RWPE1 (cell line): ENCODE measurements at regions not wholly inside any gene's neighbourhood (a gene's known extent, or its start where the extent isn't known, plus 50 kb on each side); places are given as distances from the start of the nearest gene placed in this dataset.

Experiments used
- CTCF ChIA-PET: fragments of 350-600 bp; sonication (Branson Sonifier 250); formaldehyde crosslinking; extraction: SDS; loops from one replicate; lab custom pipeline; 2021; lab: Yijun Ruan, JAX
- POLR2A ChIA-PET: fragments of 400-600 bp; formaldehyde crosslinking; extraction: SDS; loops from one replicate; lab custom pipeline; 2020; ENCODE audit warnings: antibody characterized with exemption; ENCODE audit not compliant: low non-redundant PET; lab: Yijun Ruan, JAX
- DNase-seq: peaks from one replicate; pipeline ENCODE4 v3.0.0; 2012; ENCODE audit warnings: low spot score
- H3K27ac ChIP-seq: fragments of 450-650 bp; 2 replicates; pipeline ENCODE4 v1.5.1; 2017
- CTCF ChIP-seq: fragments of 450-650 bp; conservative IDR thresholded peaks from 2 replicates; pipeline ENCODE4 v1.5.1; 2017; ENCODE audit warnings: low read depth, mild to moderate bottlenecking

GRCh38 chr10:108208732-108209131 lies 1044.2 kb upstream of the SORCS1 start:
- POLR2A ChIA-PET, result no interaction called here
- H3K27ac ChIP-seq, result no peak overlapping the region
- no peak for TF ChIP-seq CTCF
- DNase-seq, result no peak
- CTCF ChIA-PET, result no interaction called here

GRCh38 chr10:108208038-108208437 lies 1043.5 kb upstream of the SORCS1 start:
- CTCF ChIA-PET, result no interaction called here
- H3K27ac ChIP-seq, result no peak overlapping the region
- POLR2A ChIA-PET, result no interaction called here
- DNase-seq, result no peak
- no peak for TF ChIP-seq CTCF

- H3K27ac ChIP-seq, result no peak overlapping the region
- DNase-seq, result peak; percentile 30
- POLR2A ChIA-PET, result no interaction called here
- TF ChIP-seq CTCF, result peak; percentile 65
- CTCF ChIA-PET, result interaction anchor here (0.6 to 1.4 kb wide), 5 partner anchors 15 to 1228 kb away, joined by 3 to 6 read pairs (median 3); no protein-coding TSS in a partner anchor
These were observed 1040.2 kb upstream of the SORCS1 start for GRCh38 chr10:108204528-108205305.

- no peak for TF ChIP-seq CTCF
- H3K27ac ChIP-seq, result no peak overlapping the region
- ChIA-PET POLR2A (no interaction called here), CTCF (interaction anchor here (0.6 to 1.4 kb wide), 6 partner anchors 14 to 1228 kb away, joined by 3 to 6 read pairs (median 3); no protein-coding TSS in a partner anchor)
- no peak for DNase-seq
These were observed 1039.5 kb upstream of the SORCS1 start for GRCh38 chr10:108203905-108204527.

GRCh38 chr10:108187408-108188012 lies 1023.0 kb upstream of the SORCS1 start:
- ChIA-PET POLR2A (no interaction called here), CTCF (interaction anchor here (0.7 kb wide), 1 partner anchor 1165 kb away, joined by 3 read pairs; no protein-coding TSS in a partner anchor)
- DNase-seq, result no peak

More at GRCh38 chr10:108187408-108188012, 1023.0 kb upstream of the SORCS1 start:
- no peak for TF ChIP-seq CTCF
- H3K27ac ChIP-seq, result no peak overlapping the region
